NCI-H146 treated with DMSO at 0.1 percent for 48 hours (cell line): ENCODE measurements at regions not wholly inside any gene's neighbourhood (a gene's known extent, or its start where the extent isn't known, plus 50 kb on each side); places are given as distances from the start of the nearest gene placed in this dataset.
A peak's percentile ranks its signal among the peaks of the same experiment; 100 is the strongest.
"Not testable (repeated sequence)": the region's sequence is repeated elsewhere in the genome, so short reads cannot be mapped to it uniquely, and the experiment has no call there.

Experiments
- DNase-seq: peaks from one replicate; lab custom pipeline; 2025; ENCODE audit not compliant: unreplicated experiment; lab: John Stamatoyannopoulos, UW

- DNase-seq, result no peak
Observed at GRCh38 chr18:71293322-71293721, 1004.5 kb downstream of the SOCS6 start.

GRCh38 chr18:71287268-71287667, 998.4 kb downstream of the SOCS6 start:
- DNase-seq, result no peak

GRCh38 chr18:71252351-71252865, 963.6 kb downstream of the SOCS6 start:
- no peak for DNase-seq

GRCh38 chr18:71250191-71250590, 961.3 kb downstream of the SOCS6 start:
- DNase-seq, result no peak

GRCh38 chr18:71249791-71250190, 960.9 kb downstream of the SOCS6 start:
- no peak for DNase-seq

GRCh38 chr18:71242981-71243380, 954.1 kb downstream of the SOCS6 start:
- no peak for DNase-seq

- peak; percentile 80 for DNase-seq
Observed at GRCh38 chr18:71238974-71239624, 950.3 kb downstream of the SOCS6 start.

GRCh38 chr18:71237641-71238040, 948.8 kb downstream of the SOCS6 start:
- DNase-seq, result no peak

GRCh38 chr18:71233177-71233576, 944.3 kb downstream of the SOCS6 start:
- DNase-seq, result no peak

GRCh38 chr18:71223486-71223885, 934.6 kb downstream of the SOCS6 start:
- DNase-seq, result no peak

GRCh38 chr18:71221405-71221804, 932.6 kb downstream of the SOCS6 start:
- DNase-seq, result no peak

- DNase-seq, result not testable (repeated sequence)
Observed at GRCh38 chr18:71212739-71213138, 923.9 kb downstream of the SOCS6 start.

GRCh38 chr18:71212222-71212621, 923.4 kb downstream of the SOCS6 start:
- no peak for DNase-seq

GRCh38 chr18:71209944-71210343, 921.1 kb downstream of the SOCS6 start:
- no peak for DNase-seq

GRCh38 chr18:71194438-71194837, 905.6 kb downstream of the SOCS6 start:
- DNase-seq, result no peak

- DNase-seq, result no peak
Observed at GRCh38 chr18:71189581-71189980, 900.7 kb downstream of the SOCS6 start.

GRCh38 chr18:71168557-71169145, 879.8 kb downstream of the SOCS6 start:
- no peak for DNase-seq

GRCh38 chr18:71136487-71136886, 847.6 kb downstream of the SOCS6 start:
- no peak for DNase-seq

GRCh38 chr18:71134122-71134521, 845.3 kb downstream of the SOCS6 start:
- DNase-seq, result no peak

GRCh38 chr18:71131918-71132317, 843.1 kb downstream of the SOCS6 start:
- DNase-seq, result no peak

GRCh38 chr18:71130351-71130750, 841.5 kb downstream of the SOCS6 start:
- DNase-seq, result no peak

- DNase-seq, result no peak
Observed at GRCh38 chr18:71125581-71125980, 836.7 kb downstream of the SOCS6 start.

- no peak for DNase-seq
Observed at GRCh38 chr18:71116535-71116934, 827.7 kb downstream of the SOCS6 start.
